ENCODE measurements at regions not wholly inside any gene's neighbourhood (a gene's known extent, or its start where the extent isn't known, plus 50 kb on each side); places are given as distances from the start of the nearest gene placed in this dataset.

DNA sequence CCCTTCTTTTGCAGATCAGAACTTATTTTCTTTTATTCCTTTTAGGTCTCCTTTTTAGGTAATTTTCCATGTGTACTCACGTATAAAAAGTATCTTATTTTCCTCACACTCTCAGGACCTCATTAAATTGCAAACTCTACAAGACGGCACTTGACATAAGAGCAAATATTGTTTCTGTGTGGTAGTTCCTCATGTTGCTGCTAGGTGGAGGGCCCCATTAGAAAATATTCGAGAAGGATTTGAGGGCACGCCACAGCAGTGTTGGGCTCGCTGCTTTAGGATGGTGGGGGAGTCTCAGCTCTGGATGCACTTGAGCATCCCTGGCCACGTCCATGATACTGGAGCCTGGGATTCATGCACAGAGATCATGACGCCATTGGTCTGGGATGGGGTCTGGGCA is 64.9 kb upstream of the ZFP64 start:
- peaks cover 0 to 5% (median 1%) of the 10 kb centered on the region in 5 donors for H3K27me3 ChIP-seq (ENCODE audit: control insufficient read depth in 5 of 5, insufficient read depth in 4 of 5, low read length in 5 of 5)
- no peaks in the 10 kb centered on the region for H3K36me3 ChIP-seq (ENCODE audit: control insufficient read depth in 5 of 5, insufficient read depth in 5 of 5, low read length in 5 of 5)
- H3K9me3 ChIP-seq (ENCODE audit: control insufficient read depth in 5 of 5, low read length in 5 of 5), result peaks cover 0 to 6% (median 4%) of the 10 kb centered on the region in 5 donors
- no peak overlapping the region for H3K9ac ChIP-seq (ENCODE audit: low read length in 5 of 5)
- H3K4me3 ChIP-seq (ENCODE audit: low read depth in 1 of 5, low read length in 5 of 5), result no peak overlapping the region
- no peaks in the 10 kb centered on the region for H3K4me1 ChIP-seq (ENCODE audit: control insufficient read depth in 5 of 5, insufficient read depth in 5 of 5, low read length in 5 of 5)
- no peak overlapping the region for H3K27ac ChIP-seq (ENCODE audit: low read depth, low read length)

DNA sequence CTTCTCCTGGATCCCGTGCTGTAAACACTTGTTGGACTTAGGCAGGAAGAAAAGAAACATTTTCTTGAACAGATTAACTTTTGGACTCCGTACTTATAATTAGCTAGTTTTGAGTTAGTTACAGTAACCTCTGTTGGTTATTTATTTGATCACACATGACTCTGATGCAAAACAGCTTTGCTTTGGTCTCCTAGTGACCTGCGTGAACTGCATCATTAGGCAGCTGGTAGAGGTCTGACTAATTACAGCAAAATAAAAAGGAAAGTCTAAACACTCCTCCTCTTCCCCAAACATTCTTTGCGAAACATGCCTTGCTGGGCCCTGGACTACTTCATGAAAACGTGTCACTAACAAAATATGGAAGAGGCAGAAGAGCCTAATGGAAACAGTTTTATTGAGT is 61.1 kb upstream of the ZFP64 start:
- H3K27me3 ChIP-seq (ENCODE audit: control insufficient read depth in 5 of 5, insufficient read depth in 4 of 5, low read length in 5 of 5), result peaks cover 0 to 5% (median 0%) of the 10 kb centered on the region in 5 donors
- peaks cover 0 to 8% (median 5%) of the 10 kb centered on the region in 5 donors for H3K9me3 ChIP-seq (ENCODE audit: control insufficient read depth in 5 of 5, low read length in 5 of 5)
- no peaks in the 10 kb centered on the region for H3K4me1 ChIP-seq (ENCODE audit: control insufficient read depth in 5 of 5, insufficient read depth in 5 of 5, low read length in 5 of 5)
- no peaks in the 10 kb centered on the region for H3K36me3 ChIP-seq (ENCODE audit: control insufficient read depth in 5 of 5, insufficient read depth in 5 of 5, low read length in 5 of 5)
- H3K9ac ChIP-seq (ENCODE audit: low read length in 5 of 5), result no peak overlapping the region
- no peak overlapping the region for H3K4me3 ChIP-seq (ENCODE audit: low read depth in 1 of 5, low read length in 5 of 5)
- no peak overlapping the region for H3K27ac ChIP-seq (ENCODE audit: low read depth, low read length)

GRCh38 chr20:52251827-52252226 is 60.2 kb upstream of the ZFP64 start:
- Histone ChIP-seq H3K9ac (ENCODE audit: low read length in 5 of 5) (no peak overlapping the region), H3K36me3 (ENCODE audit: control insufficient read depth in 5 of 5, insufficient read depth in 5 of 5, low read length in 5 of 5) (no peaks in the 10 kb centered on the region), H3K27ac (ENCODE audit: low read depth, low read length) (no peak overlapping the region), H3K9me3 (ENCODE audit: control insufficient read depth in 5 of 5, low read length in 5 of 5) (peaks cover 0 to 11% (median 6%) of the 10 kb centered on the region in 5 donors), H3K4me1 (ENCODE audit: control insufficient read depth in 5 of 5, insufficient read depth in 5 of 5, low read length in 5 of 5) (no peaks in the 10 kb centered on the region), H3K4me3 (ENCODE audit: low read depth in 1 of 5, low read length in 5 of 5) (no peak overlapping the region), H3K27me3 (ENCODE audit: control insufficient read depth in 5 of 5, insufficient read depth in 4 of 5, low read length in 5 of 5) (peaks cover 0 to 3% (median 0%) of the 10 kb centered on the region in 5 donors)

DNA sequence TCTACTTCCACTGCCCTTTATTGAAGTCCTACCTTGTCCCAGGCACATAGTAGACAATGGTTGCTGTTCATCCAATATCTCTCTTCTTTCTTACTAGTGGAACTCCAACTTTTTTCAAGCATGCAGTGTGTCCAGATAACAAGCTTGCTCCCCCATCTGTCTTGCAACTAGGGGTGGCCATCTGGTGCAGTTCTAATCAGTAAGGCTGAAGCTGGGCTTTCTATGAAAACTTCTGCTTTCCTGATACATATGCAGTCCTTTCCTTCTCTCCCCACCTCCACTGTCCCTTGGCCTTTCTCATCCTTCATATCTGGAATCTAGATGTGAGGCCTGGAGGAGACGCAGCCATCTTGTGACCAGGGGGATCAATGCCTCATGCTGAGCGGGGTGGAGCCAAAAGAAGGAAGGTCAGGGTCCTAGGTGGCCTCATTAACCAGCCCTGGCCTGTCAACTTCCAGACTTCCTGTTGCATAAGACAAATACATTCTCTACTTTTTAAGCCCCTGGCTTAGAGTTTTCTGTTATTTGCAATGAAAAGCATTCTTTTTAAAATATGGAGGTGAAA is 59.6 kb upstream of the ZFP64 start:
- Histone ChIP-seq H3K9me3 (ENCODE audit: control insufficient read depth in 5 of 5, low read length in 5 of 5) (peaks cover 0 to 11% (median 6%) of the 10 kb centered on the region in 5 donors), H3K27me3 (ENCODE audit: control insufficient read depth in 5 of 5, insufficient read depth in 4 of 5, low read length in 5 of 5) (no peaks in the 10 kb centered on the region), H3K4me1 (ENCODE audit: control insufficient read depth in 5 of 5, insufficient read depth in 5 of 5, low read length in 5 of 5) (no peaks in the 10 kb centered on the region), H3K27ac (ENCODE audit: low read depth, low read length) (no peak overlapping the region), H3K9ac (ENCODE audit: low read length in 5 of 5) (no peak overlapping the region), H3K4me3 (ENCODE audit: low read depth in 1 of 5, low read length in 5 of 5) (no peak overlapping the region), H3K36me3 (ENCODE audit: control insufficient read depth in 5 of 5, insufficient read depth in 5 of 5, low read length in 5 of 5) (no peaks in the 10 kb centered on the region)

- no peak overlapping the region for H3K9ac ChIP-seq (ENCODE audit: low read length in 5 of 5)
- H3K9me3 ChIP-seq (ENCODE audit: control insufficient read depth in 5 of 5, low read length in 5 of 5), result peaks cover 0 to 6% (median 0%) of the 10 kb centered on the region in 5 donors
- H3K27ac ChIP-seq (ENCODE audit: low read depth, low read length), result no peak overlapping the region
- no peaks in the 10 kb centered on the region for H3K36me3 ChIP-seq (ENCODE audit: control insufficient read depth in 5 of 5, insufficient read depth in 5 of 5, low read length in 5 of 5)
- no peak overlapping the region for H3K4me3 ChIP-seq (ENCODE audit: low read depth in 1 of 5, low read length in 5 of 5)
- no peaks in the 10 kb centered on the region for H3K4me1 ChIP-seq (ENCODE audit: control insufficient read depth in 5 of 5, insufficient read depth in 5 of 5, low read length in 5 of 5)
- H3K27me3 ChIP-seq (ENCODE audit: control insufficient read depth in 5 of 5, insufficient read depth in 4 of 5, low read length in 5 of 5), result no peaks in the 10 kb centered on the region
These were observed 56.0 kb upstream of the ZFP64 start for GRCh38 chr20:52247548-52247947.

- no peaks in the 10 kb centered on the region for H3K4me1 ChIP-seq (ENCODE audit: control insufficient read depth in 5 of 5, insufficient read depth in 5 of 5, low read length in 5 of 5)
- H3K27me3 ChIP-seq (ENCODE audit: control insufficient read depth in 5 of 5, insufficient read depth in 4 of 5, low read length in 5 of 5), result no peaks in the 10 kb centered on the region
- H3K4me3 ChIP-seq (ENCODE audit: low read depth in 1 of 5, low read length in 5 of 5), result no peak overlapping the region
- peaks cover 0 to 6% (median 0%) of the 10 kb centered on the region in 5 donors for H3K9me3 ChIP-seq (ENCODE audit: control insufficient read depth in 5 of 5, low read length in 5 of 5)
- no peak overlapping the region for H3K9ac ChIP-seq (ENCODE audit: low read length in 5 of 5)
- H3K36me3 ChIP-seq (ENCODE audit: control insufficient read depth in 5 of 5, insufficient read depth in 5 of 5, low read length in 5 of 5), result no peaks in the 10 kb centered on the region
- H3K27ac ChIP-seq (ENCODE audit: low read depth, low read length), result no peak overlapping the region
These were observed 54.8 kb upstream of the ZFP64 start for GRCh38 chr20:52246366-52246765.

- Histone ChIP-seq H3K9ac (ENCODE audit: low read length in 5 of 5) (no peak overlapping the region), H3K4me3 (ENCODE audit: low read depth in 1 of 5, low read length in 5 of 5) (no peak overlapping the region), H3K27ac (ENCODE audit: low read depth, low read length) (no peak overlapping the region), H3K27me3 (ENCODE audit: control insufficient read depth in 5 of 5, insufficient read depth in 4 of 5, low read length in 5 of 5) (peaks cover 0 to 7% (median 0%) of the 10 kb centered on the region in 5 donors), H3K36me3 (ENCODE audit: control insufficient read depth in 5 of 5, insufficient read depth in 5 of 5, low read length in 5 of 5) (no peaks in the 10 kb centered on the region), H3K4me1 (ENCODE audit: control insufficient read depth in 5 of 5, insufficient read depth in 5 of 5, low read length in 5 of 5) (no peaks in the 10 kb centered on the region), H3K9me3 (ENCODE audit: control insufficient read depth in 5 of 5, low read length in 5 of 5) (peaks cover 0 to 4% (median 2%) of the 10 kb centered on the region in 5 donors)
These were observed 53.1 kb upstream of the ZFP64 start for GRCh38 chr20:52244702-52245101.

DNA sequence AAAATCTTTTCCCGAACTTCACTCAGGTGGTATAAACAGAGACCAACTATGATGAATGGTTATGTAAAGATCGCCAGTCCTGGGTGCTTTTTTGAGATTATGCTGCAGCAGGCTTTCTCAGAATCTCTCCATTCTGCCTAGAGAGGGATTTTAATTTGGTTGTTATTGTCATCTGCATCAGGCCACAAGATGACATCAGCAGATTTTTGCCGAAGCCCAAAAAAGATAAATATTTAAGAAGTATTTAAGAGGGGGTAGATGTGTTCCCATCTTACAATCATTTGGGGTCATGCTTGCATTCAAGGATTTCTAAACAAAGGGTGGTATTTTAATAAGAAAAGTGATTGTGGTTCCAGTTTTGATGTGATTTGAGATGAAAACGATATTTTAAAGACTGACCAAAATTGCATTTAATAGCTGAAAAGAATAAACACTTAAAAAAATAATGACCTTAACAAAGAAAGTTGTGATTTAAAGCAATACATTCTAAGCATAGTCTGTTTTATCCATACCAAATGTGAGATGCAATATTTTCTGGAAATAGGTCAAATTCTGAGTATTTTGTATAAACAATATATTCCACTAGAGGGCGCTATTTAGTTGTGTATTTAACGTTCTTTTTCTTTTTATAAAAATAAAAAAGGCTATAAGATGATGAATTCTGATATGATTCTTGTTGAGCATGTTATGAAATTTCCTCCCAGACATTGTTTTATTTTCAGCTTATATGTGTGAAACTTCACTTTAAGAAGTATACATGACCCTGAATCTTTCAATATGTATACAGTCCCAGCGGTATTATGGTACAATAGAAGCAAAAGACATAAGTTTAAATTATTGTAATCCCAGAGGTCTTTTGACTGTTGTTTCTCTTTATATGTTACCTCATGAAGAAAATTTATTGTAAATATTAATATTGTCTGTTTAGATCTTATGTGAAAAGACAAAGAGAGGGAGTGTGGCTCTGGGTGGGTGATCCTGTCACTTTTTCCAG is 51.0 kb upstream of the ZFP64 start:
- no peaks in the 10 kb centered on the region for H3K4me1 ChIP-seq (ENCODE audit: control insufficient read depth in 5 of 5, insufficient read depth in 5 of 5, low read length in 5 of 5)
- H3K9ac ChIP-seq (ENCODE audit: low read length in 5 of 5), result no peak overlapping the region
- no peaks in the 10 kb centered on the region for H3K36me3 ChIP-seq (ENCODE audit: control insufficient read depth in 5 of 5, insufficient read depth in 5 of 5, low read length in 5 of 5)
- peaks cover 0 to 7% (median 0%) of the 10 kb centered on the region in 5 donors for H3K27me3 ChIP-seq (ENCODE audit: control insufficient read depth in 5 of 5, insufficient read depth in 4 of 5, low read length in 5 of 5)
- peaks cover 0 to 2% (median 2%) of the 10 kb centered on the region in 5 donors for H3K9me3 ChIP-seq (ENCODE audit: control insufficient read depth in 5 of 5, low read length in 5 of 5)
- H3K27ac ChIP-seq (ENCODE audit: low read depth, low read length), result no peak overlapping the region
- no peak overlapping the region for H3K4me3 ChIP-seq (ENCODE audit: low read depth in 1 of 5, low read length in 5 of 5)

Measured in subcutaneous abdominal adipose tissue (tissue), 5 donors.